Transverse colon (tissue), 4 donors: ENCODE measurements at regions not wholly inside any gene's neighbourhood (a gene's known extent, or its start where the extent isn't known, plus 50 kb on each side); places are given as distances from the start of the nearest gene placed in this dataset.

Experiments used
- EP300 ChIP-seq: sonication (generic); formaldehyde crosslinking; IDR thresholded peaks from one replicate; pipeline ENCODE4 v1.6.1; 2017; ENCODE audit warnings: antibody characterized with exemption, low read depth
- POLR2A ChIP-seq: fragments of 450-650 bp; IDR thresholded peaks from one replicate; pipeline ENCODE4 v1.6.1; 2016; ENCODE audit warnings: antibody characterized with exemption, mild to moderate bottlenecking, moderate library complexity
- POLR2AphosphoS5 ChIP-seq, 3 donors: sonication (generic); formaldehyde crosslinking; IDR thresholded peaks; one replicate each; pipeline ENCODE4 v1.6.1; 2016; ENCODE audit warnings: antibody characterized with exemption in 3 of 3
- TF ChIP-seq, protein P1 (sequence below), 5 experiments: fragments of 200-600 bp in 3 of 5; fragments of 450-650 bp in 2 of 5; sonication (generic) in 3 of 5; IDR thresholded peaks; 1 replicate in 2 of 5; 2 replicates in 3 of 5; pipeline ENCODE4 v1.5.1; 2016 to 2017; ENCODE audit warnings: antibody characterized with exemption in 5 of 5, inconsistent platforms in 3 of 5, mild to moderate bottlenecking in 2 of 5, moderate library complexity in 1 of 5

DNA sequence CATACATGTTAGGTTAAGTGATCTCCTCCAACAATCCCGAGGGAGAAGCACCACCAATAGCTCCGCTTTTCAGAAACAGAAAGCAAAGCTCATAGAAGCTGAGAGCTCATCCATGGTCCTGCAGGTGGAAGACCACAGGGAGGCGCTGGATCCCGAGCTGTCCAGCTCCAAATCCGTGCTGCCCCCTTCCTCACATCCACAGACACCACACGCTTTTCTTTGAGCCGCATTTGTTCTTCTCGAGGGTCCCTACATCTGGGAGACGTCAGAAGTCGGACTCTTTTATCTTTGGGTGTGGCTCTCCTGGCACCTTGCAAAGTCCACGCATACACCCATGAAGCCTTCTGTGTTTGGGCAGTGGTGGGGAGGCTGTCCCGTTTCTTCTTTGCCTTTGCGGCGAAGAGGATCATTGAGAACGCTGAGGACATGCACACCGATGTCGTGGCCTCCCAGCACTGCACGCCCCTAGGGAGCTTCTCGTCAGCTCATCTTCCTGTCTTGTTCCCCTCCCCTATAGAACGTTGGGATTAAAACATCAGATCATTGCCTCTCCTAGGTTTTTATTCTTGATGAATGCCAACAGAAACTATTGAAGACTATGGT is 184.8 kb downstream of the TEX29 start:
- TF ChIP-seq, protein P1, sequence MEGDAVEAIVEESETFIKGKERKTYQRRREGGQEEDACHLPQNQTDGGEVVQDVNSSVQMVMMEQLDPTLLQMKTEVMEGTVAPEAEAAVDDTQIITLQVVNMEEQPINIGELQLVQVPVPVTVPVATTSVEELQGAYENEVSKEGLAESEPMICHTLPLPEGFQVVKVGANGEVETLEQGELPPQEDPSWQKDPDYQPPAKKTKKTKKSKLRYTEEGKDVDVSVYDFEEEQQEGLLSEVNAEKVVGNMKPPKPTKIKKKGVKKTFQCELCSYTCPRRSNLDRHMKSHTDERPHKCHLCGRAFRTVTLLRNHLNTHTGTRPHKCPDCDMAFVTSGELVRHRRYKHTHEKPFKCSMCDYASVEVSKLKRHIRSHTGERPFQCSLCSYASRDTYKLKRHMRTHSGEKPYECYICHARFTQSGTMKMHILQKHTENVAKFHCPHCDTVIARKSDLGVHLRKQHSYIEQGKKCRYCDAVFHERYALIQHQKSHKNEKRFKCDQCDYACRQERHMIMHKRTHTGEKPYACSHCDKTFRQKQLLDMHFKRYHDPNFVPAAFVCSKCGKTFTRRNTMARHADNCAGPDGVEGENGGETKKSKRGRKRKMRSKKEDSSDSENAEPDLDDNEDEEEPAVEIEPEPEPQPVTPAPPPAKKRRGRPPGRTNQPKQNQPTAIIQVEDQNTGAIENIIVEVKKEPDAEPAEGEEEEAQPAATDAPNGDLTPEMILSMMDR (IDR thresholded peaks at IDR 0.05), result no peak
- TF ChIP-seq EP300, result no peak
- TF ChIP-seq POLR2A, result no peak
- no peak for TF ChIP-seq POLR2AphosphoS5 (IDR thresholded peaks at IDR 0.05)
